GM04504 (cell line): ENCODE measurements at regions not wholly inside any gene's neighbourhood (a gene's known extent, or its start where the extent isn't known, plus 50 kb on each side); places are given as distances from the start of the nearest gene placed in this dataset.

ENCODE experiments used
- DNase-seq: peaks from one replicate; pipeline ENCODE4 v3.0.0-alpha.2; 2012; ENCODE audit warnings: low read depth

DNA sequence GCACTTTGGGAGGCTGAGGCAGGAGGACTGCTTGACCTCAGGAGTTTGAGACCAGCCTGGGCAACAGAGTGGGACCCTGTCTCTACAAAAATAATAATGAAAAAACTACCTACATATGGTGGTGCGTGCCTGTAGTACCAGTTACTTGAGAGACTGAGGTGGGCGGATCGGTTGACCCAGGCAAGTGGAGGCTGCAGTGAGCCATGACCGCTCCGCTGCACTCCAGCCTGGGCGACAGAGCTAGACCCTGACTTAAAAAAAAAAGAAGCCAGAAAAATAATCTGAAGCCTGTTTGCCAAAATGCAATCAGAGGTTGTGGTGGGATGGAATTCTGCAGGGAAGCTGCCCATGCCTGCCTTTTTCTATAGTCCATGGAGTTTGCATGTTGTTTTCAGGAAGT, 50.4 kb upstream of the GGTA1 start:
- DNase-seq: no peak

DNA sequence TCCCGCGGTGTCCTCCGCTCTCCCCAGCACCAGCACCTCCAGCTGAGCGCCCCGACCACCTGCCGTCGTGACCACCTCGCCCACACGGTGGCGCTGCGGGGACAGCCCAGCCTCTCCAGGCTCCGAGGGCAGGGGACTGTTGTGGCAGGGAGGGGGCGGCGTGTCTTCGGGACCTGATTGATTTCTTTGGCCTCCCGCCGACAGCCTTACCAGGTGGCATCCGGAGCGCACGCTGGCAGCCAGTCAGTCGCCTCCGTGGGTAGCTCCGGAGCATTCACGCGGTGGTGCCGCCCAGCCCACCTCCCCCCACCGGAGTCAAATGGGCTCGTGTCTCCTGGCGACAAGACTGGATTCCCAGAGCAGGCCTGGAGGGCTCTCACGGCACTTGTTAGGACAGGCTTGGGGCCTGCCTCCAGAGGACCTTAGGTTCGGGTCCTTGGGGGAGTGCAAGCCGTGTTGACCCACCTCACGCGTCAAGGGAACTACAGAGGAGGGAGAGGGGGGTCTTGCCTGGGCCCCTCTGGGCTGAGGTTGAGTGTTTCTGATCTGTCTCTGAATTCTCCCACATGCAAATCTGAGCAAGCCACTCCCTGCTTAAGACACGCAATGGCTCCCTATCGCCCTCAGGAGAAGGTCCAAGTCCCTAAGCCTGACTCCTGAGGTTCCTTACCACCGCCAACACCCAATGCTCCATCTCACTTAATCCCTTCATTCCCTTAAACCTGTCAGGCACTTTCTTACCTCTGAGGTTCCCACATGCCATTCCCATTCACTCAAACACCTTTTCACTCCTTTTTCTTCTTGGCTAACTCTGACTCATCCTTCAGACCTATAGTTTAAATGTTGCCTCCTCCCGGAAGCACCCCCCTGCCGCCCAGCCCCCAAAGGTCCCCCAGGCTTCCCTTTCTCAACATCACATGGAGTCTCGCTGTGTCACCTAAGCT, 51.2 kb upstream of the GGTA1 start:
- no peak for DNase-seq

DNA sequence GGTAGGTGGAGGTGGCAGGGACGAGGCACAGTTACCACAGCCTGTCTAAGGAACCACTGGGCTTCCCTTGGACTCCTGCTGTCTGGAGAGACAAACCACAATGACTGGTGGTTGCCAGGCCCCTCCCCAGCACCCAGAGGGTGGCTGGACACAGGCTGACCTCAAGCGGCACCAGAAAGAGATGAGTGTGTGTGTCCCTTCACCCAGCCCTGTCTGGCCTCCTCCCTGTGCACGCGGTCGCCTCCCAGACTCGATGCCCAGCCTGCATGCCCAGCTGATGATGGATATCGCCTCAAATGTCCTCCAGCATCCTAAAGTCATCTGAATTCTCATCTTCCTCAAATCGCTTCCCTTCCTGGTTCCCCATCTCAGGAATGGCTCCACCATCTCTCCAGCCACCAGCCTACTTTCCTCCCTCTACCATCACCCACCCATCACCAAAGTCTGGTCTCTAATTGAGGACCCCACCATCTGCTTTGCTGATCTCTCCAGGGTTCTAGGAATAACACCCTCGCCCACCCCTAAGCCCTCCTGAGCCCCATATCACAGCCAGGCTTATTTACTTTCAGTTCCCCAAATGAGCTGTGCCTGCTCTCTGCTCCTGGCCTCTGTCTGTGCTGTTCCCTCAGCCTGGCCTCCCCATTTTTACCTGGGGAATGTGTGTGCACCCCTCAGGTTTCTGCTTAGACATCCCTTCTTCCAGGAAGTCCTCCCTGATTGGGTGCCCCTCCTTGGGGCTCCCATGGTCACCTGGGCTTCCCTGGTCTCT, 52.5 kb upstream of the GGTA1 start:
- DNase-seq: no peak

DNA sequence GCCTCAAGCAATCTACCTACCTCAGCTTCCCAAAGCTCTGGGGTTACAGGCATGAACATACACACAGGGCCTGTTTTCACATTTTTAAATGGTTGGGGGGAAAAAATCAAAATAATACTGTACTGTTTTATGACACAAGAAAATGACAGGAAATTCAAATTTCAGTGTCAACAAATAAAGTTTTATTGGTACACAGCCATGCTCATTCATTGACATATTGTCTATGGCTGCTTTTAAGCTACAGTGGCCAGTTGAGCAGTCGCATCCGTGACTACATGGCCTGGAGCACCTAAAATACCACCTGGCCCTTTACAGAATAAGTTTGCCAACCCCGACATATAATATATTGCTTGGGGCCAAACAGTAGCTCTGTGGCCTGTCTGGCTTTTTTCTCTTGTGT, 56.4 kb upstream of the GGTA1 start:
- no peak for DNase-seq

DNA sequence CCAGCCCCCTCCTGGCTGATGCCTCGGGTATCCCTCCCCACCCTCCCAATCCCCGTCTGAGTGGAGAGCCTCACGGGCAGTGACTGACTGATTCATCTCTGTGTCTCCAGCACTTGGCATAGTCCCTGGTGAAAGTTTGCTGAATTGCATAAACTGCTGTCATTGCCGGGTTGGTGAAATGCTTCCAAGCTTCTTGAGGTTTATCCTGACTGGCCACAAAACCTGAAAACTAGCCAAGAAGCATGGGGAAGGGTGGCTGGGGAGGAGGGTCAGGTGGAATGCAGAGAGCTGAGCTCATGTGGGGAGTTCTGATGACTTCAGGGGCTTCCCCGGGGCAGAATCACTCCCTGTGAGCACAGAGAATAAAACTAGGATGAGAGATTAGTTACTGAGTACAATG, 56.9 kb upstream of the GGTA1 start:
- peak; percentile 96 for DNase-seq

DNA sequence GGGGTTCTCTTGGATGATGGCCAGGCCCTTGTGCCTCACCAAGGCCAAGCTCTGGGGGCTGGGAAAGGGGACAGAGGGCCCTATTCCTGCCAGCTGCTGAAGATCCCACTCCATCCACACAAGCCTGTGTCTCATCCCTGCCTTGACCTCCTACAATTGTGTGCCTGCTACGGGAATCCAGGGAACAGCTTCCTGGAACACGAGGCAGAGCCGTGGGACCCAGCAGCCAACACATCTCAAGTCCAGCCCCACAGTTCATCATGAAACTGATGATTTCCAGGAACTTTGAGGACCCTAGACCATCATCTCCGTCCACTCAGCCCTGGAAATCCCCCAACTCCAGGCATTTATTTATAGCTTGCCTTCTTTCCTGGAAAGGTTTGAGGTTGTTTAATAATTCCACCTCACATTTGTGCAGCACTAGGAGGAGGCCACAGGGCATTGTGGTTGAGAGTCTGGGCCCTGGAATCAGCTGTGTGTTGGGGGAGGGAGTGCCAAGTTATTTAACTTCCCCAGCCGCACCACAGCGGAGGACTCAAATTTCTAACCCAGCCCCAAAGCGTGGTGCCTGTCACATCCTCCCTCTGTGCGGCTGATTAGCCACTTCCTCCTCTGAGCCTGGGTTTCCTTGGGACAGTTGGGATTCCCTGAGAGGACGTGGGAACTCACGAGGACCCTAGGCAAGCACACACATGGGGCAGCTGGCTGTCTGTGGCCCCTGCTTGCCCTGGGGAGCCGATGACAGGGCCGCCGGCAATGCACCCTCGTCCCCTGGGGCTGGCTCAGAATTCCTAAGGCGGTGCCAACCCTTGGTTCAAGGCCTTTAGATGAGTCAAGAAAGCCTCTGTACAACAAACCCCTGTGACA, 58.2 kb upstream of the GGTA1 start:
- peak; percentile 76 for DNase-seq

DNA sequence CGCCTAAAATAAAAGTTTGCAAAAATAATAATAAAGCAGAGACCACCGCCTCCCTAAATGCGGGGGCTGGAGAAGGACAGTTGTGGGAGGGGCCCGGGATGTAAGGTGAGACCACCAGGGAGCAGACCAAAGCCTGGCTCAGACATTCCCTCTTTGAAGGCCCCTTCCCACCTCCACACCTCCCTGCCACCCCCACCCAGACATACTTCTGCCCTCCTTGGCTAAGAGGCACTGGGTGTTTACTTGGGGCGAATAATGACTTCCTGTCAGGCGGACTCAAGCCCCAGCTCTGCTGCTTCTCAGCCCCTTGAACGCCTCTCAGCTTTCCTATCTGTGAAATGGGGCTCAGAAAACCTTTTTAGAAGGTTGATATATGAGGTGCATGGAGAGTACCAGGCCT, 58.8 kb upstream of the GGTA1 start:
- no peak for DNase-seq

DNA sequence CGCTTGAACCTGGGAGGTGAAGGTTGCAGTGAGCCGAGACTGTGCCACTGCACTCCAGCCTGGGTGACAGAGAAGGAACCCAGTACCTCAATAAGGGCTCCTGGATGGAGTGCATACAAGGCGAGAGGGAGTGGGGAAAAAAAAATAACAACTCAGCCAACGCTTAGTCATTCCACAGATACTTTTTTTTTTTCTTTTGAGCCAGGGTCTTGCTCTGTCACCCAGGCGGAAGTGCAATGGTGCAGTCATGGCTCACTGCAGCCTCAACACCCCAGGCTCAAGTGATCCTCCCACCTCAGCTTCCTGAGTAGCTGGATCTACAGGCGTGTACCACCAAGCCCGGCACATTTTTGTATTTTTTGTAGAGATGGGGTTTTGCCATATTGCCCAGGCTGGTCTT, 59.5 kb upstream of the GGTA1 start:
- DNase-seq: no peak

DNA sequence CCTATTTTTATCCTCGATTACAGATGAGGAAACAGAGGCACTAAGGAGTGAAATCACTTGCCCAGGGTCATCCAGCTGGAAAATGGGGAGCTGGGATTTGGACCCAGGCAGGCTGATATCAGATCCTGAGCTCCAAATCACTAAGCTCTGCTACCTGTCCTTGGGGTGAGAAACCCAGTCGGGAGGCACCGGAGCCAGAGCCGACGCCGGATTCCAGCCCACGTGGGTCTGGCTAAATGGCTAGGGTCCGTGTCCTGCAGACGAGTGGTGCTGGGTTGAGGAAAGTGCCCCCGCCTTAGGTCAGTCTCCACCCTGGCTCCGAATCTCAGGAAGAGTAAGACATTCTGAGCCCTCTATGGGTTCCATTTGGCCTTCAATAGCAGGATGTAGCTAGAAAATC, 61.3 kb upstream of the GGTA1 start:
- DNase-seq: no peak

DNA sequence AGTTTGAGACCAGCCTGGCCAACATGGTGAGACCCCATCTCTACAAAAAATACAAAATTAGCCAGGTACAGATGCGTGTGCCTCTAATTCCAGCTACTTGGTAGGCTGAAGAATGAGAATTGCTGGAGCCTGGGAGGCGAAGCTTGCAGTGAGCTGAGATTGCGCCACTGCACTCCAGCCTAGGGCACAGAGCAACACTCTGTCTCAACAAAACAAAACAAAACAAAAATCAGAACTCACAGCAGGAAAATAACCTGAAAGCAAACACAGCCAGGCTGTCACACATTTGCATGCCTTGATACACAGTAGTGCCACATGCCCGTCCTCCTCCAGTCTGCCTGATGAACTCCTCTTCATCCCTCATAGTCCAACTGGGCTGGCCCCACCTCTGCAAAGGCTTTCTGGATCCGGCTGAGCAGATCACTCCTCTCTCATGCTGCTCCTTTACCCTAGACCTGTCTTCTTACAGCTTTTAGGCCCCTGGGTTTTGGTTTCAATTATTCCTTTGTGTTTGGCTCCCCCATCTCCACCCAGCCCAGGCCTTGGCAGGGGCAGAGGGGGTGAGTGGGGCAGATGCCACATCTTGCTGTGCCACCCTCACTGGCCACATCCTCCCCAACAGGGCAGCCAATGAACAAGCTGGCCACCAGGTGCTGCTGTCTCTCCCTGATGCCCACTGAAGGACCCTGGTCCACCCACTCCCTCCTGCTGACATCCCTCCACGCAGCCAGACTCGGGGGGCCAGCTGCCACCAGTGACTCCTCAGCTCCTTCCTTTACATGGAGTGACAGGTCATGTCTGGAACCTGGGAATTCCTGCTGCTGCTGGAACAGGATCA, 62.0 kb upstream of the GGTA1 start:
- DNase-seq: no peak

DNA sequence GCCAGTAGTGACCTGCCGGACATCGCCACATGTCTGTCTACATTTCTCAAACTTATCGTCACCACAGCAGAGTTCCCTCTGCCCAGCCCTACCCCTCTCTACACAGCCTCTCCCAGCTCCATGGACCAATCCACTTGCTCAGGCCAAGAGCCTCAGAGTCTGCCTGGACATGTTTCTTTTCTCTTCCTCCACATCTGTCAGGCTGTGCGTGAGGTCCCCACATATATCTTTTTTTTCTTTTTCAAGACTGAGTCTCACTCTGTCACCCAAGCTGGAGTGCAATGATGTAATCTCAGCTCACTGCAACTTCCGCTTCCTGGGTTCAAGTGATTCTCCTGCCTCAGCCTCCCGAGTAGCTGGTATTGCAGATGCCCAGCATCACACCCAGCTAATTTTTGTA, 62.7 kb upstream of the GGTA1 start:
- DNase-seq: no peak

DNA sequence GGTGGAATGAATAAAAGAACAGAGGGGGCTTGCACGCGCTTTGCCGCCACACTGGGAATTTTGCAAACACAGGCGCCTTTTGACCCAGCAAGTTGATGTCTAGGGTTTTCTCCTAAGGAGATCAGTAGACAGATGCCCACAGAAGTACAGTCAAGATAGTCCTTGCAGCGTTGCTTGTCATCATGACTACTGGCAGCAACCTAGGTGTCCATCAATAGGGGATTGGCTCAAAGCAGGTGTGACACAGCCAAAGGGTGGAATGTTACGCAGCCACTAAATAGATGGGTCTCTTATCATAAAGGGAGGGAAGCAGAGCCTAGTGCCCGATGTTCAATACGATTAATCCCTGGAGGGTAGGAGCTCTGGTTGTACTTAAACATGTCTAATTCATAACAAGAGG, 63.8 kb upstream of the GGTA1 start:
- DNase-seq: no peak

DNA sequence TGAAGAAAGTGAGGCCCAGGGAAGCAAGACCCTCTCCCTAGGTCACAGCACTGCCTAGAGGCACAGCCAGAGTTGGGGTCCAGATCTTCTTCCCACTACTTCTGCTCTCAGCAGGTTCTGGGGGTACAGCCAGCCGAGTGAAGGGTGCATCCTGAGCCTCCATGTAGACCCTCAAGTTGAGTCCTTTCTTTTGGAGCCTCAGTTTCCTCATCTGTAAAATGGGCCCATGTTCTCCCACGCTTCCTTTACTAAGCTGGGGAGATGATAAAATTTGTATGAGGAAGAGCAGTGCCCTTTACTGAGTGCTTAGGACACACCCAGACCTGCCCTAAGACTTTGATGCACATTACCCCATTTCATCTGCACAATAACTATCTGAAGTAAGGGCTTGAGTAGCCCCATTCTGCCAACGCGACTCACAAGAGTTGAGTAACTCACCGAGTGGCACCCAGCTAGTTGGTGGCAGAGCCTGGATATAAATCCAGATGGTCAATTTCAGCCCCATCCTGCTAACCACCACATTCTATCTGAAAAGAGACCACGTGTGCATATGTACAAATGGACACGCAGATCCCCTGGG, 64.3 kb upstream of the GGTA1 start:
- no peak for DNase-seq

DNA sequence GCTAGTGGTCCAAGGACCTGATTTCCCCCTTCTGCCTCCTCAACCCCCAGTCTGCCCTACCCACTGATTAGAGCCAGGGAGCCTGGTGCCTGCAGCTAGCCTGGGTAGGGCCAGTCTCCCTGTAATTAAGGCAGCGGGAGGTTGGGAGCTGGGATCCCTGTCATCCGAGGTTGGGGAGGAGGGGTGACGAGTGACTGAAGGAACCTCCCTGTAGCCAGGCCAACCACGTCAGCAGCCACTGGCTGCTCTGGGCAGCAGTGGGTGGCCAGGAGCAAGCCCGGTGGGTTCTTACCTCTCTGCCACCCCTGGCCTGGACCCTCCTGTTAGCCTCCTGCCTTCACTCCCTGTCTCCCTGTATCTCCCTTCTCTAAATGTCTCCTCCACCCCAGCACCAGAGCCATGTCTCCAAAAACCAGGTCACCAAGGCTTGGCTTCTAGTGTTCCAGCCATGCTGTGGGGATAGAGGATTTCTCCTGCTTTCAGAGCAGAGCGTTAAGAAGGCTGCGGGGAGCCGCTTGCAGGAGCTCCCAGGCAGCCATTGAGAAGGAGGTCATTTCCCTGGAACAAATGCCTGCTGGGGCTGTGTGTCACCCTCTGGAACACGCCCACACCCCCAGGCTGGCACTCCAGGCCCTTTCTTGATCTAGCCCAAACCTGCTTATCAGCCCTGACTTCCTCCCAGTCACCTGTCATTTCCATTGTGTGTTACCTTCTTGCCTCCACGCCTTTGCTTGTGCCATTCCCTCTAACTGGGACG, 65.0 kb upstream of the GGTA1 start:
- DNase-seq: no peak

DNA sequence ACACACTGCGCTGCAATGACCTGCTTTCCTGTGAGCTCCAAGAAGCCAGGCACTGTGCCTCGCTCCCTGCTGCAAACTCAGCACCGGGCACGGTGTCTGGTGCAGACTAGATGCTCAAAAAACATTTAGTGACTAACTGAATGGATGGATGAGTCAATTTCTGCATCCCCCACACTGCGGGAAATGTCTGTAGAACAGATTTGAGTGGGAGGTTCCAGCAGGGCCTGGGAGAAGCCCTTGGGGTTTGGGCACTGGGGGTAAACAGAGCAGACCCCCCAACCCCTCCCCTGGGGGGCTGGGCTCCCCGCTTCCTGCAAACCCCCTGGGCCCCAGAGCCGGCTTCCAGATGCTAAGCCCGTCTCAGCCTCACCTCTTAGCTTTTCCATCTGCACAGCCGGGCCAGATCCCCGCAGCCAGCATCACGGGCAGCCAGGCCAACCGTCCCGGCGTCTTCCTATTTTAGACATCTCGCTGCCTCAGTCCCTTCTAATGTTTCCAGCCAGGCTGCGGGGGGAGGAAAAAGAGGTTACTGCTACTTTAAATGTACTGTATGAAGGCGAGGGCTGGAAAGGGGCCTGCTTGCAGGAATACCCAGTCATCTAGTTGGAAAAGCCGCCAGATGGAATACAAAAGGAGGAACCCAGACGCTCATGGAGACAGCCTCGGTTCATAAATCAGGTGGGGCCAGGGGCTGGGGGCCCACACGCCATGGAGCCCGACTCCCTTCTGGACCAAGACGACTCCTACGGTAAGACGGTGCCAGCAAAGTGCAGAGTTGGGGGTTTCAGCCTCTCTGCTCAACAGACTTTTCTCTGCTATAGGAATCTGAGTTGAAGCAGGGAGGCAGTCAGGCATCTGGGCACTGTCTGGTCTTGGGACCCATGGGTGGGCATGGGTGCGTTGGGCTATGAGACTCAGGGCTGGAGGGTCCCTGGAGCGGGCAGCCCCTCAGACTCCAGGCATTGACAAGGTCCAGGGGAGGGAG, 67.1 kb upstream of the GGTA1 start:
- DNase-seq: no peak

DNA sequence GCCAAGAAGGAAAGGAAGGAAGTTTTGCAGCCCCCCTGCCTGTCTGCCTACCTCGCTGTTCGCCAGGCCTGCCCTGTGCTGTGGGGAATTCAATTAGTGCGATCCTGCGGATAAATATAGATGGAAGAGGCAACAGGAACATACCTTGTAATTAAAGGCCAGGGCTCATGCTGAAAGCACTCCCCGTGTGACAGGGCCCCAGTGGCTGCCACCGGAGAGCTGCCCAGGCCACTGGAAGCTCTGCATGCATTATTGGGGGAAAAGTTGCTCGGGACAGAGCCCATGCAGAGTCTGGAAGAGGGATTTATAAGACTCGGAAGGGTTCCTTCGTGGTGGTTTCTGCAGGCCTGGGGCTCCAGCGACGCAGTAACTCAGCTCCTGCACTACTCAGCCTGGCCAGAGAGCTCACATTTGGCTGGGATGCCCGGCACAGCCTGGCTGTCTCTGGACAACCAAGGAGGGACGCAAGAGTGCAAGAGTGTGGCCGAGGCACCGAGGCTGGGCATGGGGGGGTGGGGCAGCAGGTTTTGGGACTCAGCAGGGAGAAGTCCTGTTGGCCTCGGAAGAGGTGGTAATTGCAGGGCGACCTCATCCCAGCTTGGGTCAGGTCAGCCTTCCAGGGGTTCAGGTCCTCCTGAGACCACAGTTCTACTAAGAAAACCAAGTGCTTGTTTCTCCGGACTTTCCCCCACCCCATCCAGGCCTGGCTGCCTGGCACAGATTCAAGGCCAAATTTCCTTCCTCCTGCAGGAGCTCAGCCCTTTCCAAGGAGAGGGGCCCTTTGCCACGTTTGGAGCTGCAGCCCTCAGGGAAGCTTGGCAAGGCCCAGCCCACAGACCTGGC, 68.1 kb upstream of the GGTA1 start:
- no peak for DNase-seq

DNA sequence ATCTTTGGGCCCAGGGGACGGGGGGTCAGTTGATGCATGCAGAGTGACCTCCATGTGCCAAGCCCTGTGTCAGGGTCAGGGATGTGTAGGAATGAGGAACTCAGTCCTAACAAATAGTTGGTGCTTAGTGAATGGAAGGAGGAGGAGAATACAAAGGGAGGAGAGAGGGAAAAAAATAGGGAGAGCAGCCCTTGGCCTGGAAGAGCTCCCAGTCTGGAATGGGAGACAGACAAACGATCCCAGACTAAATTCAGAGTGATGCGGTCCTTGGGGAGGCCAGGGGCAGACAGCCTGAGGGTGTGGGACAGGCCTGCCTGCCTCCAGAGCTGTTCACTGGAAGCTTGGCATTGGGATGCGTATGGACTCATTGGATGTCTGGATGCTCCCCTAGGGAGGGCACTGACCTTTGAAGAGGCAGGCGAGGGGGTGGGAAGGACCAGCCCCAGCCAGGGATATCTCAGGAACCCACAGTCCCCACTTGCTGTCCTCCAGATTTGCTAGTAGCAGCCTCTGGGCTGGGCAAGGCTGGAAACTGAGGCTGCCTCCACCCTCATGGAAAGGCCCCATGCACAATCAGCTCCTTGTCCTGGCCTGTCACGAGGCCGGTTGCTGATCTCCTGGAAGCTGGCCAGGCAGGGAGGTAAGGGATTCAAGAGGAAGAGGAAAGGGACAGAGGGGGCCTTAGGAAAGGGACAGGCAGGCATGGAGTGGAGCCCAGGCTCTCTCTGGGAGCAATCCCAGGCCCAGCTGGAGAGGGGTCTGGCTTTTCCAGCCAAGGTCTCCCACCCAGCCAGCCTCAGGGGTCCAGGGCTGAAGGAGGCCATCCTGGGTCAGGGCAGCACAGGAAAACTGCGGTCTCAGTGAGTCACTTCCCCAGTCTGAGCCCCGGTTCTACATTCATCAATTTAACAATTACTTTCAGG, 69.0 kb upstream of the GGTA1 start:
- DNase-seq: no peak
